NCI-H526 treated with DMSO at 0.1 percent for 48 hours (cell line): ENCODE measurements at regions not wholly inside any gene's neighbourhood (a gene's known extent, or its start where the extent isn't known, plus 50 kb on each side); places are given as distances from the start of the nearest gene placed in this dataset.

Experiments
- DNase-seq: peaks from one replicate; lab custom pipeline; 2025; lab: John Stamatoyannopoulos, UW

- DNase-seq = peak; percentile 71
Measured at GRCh38 chr5:2206293-2207108, 323.8 kb upstream of the IRX4 start.

DNA sequence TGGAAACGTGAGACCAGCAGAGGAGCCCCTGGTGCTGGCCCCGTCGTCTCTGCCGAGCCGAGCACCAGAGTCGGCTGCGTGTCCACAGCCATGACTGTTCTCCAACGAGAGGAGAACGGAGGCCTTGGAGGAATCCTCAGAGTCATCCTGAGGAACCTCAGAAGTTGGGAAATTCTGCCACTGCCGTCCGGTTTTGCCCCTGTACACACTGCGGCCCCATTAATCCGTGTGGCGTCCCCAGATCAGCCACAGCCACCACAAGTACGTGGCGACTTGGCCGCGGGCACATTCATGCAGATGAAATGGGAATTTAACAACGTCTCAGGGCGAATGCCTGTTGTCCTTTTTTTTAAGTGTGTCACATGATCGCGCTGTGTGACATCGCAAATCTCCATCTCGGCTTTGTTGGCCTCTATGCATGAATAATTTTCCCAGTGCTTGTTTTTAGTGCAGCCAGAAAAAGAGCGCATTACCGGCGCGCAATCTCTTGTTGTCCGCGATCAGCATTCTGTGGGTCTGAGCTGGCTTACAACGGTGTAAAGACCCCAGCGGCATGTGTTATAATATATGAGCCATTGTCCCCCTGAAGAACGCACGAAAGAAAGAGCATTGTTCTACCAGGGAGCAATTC, 323.0 kb upstream of the IRX4 start:
- no peak for DNase-seq

DNA sequence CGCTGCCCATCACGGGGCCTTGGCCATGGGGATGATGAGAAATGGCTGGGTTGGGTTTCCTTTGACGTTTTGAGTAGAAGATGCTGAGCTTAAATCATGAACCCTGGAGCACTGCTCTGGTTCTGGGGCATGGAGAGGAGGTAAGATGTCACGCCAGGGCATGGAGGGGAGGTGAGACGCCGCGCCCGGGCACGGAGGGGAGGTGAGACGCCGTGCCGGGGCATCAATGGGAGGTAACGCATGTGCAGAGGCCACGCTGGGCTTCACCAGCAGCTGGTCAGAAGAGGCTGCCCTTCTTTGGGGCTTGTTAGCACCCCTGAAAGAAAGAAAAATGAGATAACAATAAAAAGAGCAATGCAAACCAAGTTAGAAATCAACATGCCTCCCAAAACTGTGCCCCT, 322.5 kb upstream of the IRX4 start:
- no peak for DNase-seq

- no peak for DNase-seq
Measured at GRCh38 chr5:2204366-2205184, 321.9 kb upstream of the IRX4 start.

- DNase-seq = no peak
Measured at GRCh38 chr5:2203774-2204173, 321.0 kb upstream of the IRX4 start.

DNA sequence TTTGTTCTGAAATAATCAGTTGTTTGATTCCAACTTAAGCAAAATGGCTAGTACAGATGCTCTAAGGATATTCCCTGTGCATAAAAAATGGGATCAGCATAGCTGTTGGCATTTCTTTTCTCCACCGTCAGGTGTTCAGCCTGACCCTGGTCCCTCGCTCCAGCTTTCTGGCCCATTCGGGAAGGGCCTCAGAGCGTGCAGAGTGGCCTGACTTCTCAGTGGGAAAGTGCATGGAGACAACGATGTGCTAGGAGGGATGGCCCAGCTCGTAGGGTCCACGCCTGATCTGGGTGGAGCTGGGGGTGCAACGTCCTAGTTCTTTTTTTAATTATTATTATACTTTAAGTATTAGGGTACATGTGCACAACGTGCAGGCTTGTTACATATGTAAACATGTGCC, 319.1 kb upstream of the IRX4 start:
- no peak for DNase-seq

DNA sequence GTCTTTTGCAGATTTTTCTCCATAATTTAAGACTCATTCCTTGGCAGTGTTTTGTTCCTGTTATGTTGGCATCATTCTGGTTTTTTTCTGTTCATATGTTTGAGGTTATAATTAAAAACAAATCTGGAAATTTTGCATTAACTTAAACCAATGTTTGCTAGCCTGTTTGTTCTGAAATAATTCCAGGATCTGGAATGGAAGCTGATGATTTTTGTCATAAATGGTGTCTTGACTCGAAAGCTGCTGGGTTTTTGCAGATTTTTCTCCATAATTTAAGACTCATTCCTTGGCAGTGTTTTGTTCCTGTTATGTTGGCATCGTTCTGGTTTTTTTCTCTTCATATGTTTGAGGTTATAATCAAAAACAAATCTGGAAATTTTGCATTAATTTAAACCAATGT, 318.7 kb upstream of the IRX4 start:
- no peak for DNase-seq

DNA sequence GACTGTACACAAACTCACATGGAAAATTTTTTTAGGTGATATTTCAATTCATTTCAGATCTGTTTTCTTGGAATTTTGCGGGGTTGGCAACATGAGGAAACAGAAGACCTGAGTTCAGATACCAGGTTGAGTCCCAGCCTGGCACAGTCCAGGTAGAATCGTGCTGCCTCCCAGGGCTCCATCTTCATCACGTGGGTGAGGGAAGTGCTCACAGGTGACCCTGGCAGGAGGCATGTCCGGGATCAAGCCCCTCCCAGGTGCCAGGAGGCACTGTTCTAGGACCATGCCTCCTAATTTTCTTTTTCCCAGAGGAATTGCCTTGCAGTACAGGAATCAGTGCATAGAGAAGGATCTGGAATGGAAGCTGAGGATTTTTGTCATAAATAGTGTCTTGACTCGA, 318.3 kb upstream of the IRX4 start:
- DNase-seq = no peak

GRCh38 chr5:2200261-2200950, 317.7 kb upstream of the IRX4 start:
- DNase-seq = no peak

DNA sequence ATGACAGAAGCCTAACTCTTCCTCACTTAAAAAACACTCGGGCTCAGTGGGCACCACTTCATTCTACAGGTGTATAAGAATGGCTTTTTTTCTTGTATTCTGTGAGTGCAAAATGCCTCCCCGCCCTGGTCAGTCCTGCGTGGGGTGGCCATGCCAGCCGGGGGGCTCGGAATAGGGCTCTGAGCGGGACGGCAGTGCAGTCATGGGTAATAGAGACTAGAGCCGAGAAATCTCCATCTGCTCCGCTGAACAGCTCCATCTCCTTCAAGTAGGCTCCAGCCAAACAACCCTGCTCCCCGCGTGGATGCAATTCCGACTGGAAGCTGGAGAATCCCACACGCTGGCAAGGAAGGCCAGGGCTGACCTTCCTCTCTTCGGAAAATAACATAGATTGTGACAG, 317.0 kb upstream of the IRX4 start:
- no peak for DNase-seq

DNA sequence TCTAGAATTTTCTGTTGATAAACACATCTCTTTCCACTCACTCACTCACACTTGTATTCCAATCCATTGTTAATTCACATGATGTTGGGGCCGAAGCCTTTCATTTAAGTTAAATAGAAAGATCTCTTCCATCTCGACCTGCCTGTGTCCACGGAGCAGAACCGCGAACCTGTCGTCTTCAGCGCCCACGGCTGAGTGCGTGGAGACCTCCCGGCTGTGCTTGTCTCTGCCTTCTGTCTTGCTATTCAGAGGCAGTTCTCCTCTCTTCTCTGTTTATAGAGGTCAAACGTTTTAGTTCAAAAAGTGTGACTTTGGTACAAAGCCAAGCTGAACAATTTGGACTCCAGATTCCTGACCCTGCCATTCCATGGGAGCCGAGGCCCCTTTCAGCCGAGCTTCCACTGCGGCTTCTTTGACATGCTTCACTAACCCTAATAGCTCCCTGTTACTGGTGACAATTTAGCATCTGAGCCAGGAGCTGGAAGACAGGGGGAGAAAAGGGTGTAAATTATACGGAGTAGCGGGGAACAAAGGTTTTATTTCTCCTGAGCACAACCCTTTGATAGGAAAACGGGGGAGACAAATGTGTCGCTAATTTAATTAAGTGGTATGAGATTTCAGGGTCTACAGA, 314.4 kb upstream of the IRX4 start:
- no peak for DNase-seq

DNA sequence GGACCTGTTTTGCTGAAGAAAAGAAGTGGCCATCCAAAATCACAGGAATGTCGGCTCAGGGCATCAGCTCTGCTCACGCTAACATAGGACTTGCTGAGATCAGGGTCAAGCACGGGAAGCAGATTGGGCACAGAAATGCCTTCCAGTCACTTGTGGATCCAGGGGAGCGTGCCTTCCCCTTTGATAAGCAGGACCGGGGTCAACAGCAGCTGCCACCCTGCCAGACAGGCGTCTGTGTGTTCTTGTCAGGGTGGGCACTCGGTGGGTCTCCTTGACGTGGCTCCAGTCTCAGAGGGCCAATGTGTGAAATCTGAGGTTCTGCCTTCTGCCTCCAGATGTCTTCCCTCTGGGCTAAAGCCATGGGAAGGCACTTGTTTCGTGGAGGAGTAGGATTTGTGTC, 313.7 kb upstream of the IRX4 start:
- DNase-seq = no peak

DNA sequence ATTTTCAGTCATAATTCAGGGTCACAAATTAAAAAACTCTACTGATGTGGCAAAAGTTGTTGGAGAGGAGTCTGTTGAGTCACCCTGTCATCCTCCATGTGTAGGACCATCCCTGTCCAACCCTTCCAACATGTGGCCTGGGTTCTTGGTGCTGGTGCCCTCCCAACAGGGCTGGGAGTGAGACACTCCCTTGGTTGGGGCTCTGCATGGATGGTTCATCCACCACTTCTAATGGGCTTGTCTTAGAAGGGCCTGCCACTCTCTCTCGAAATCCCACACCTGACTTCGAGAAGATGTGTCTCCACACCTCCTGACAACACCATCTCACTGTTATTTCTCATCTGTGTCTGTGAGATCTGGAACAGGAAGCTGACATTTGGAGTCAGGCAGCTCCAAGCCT, 312.2 kb upstream of the IRX4 start:
- DNase-seq = no peak

- no peak for DNase-seq
Measured at GRCh38 chr5:2194236-2194555, 311.5 kb upstream of the IRX4 start.

- DNase-seq = no peak
Measured at GRCh38 chr5:2193542-2194235, 311.0 kb upstream of the IRX4 start.

DNA sequence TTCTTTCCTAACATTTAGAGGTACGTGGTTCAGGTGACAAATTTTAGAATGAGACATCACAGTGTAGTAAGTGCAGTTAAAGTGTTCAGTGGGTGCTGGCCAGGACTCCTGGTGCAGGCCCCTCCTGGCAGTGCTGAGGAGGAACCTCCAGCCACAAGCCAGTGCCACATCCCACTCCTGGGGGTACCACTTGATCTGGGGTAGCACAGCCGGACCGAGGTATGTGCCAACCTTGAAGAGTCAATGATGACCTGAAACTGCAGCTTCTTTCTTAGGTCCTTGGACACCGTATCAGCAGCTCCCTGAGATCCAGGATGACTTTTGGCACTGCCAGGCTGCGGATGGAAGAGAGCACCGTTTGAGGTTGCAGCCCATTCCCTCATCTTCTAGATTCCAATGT, 310.4 kb upstream of the IRX4 start:
- DNase-seq = no peak

DNA sequence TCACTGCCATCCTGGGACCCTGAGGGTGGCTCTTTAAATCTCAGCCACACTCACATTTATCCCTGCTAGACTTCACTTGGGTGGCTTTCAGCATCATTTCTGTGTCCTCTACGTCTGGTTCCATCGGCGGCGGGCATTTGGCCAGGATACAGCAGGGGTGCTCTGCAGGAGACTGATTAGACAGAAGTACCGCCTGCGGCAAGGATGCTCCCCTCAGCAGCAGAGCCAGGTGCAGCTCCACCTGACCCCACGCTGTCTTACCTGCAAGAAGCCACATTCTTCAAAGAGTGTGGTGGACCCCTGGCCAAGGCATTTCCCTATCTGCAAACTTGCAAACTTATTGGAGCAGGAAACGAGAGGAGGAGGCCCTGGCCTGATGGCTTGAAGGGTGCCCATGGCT, 309.8 kb upstream of the IRX4 start:
- DNase-seq = no peak

DNA sequence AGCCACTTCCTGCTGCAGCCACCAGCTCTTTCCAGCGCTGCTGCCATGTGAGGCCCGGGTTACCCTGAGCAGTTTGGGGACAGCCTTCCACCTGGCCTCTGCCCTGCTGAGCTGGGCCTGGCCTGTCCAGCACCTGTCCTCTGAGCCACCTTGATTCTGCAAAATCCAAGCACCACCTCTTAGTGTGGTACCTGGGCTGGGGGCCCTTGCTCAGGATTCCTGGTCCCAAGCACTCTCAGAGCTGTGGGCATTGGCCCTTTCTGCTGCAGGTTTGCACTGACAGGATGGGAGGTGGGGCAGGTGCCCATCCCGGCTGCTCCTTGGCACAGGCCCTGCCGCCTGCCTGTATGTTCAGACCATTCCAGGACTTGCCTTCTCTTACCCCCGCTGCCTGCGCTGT, 309.2 kb upstream of the IRX4 start:
- DNase-seq = no peak

DNA sequence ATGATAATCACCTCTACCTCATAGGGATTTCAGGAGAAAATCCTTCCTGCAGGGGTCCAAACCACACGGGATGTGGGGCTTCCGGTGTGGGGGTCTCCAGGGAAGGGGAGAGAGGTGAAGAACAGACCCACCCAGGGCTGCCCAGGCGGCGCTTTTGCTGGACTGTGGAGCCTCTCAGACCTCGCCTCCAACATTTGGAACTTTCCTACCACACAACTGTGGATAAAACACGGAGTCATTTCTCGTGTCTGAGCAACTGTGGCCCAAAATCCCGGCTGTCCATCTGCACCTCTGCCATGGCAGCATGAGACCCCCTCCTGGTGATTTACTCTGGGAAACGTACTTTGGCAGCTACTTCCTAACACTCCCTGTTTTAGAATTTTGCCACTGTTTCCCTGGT, 307.8 kb upstream of the IRX4 start:
- no peak for DNase-seq

- DNase-seq = no peak
Measured at GRCh38 chr5:2188661-2189060, 305.9 kb upstream of the IRX4 start.

- no peak for DNase-seq
Measured at GRCh38 chr5:2188137-2188536, 305.4 kb upstream of the IRX4 start.

- no peak for DNase-seq
Measured at GRCh38 chr5:2187687-2188086, 305.0 kb upstream of the IRX4 start.
